ENCODE measurements at regions not wholly inside any gene's neighbourhood (a gene's known extent, or its start where the extent isn't known, plus 50 kb on each side); places are given as distances from the start of the nearest gene placed in this dataset.

GRCh38 chr6:112744827-112745226, 397.7 kb downstream of the RFPL4B start:
- no peak for TF ChIP-seq EP300 (IDR thresholded peaks at IDR 0.05)
- 56 to 61% (median 60%) methylated on average over 4 of the region's 4 CpGs for WGBS, 3 donors
- Histone ChIP-seq H3K27me3 (no peaks in the 10 kb centered on the region), H3K9me3 (no peaks in the 10 kb centered on the region), H3K4me3 (no peak overlapping the region), H3K4me1 (ENCODE audit: insufficient read depth) (no peaks in the 10 kb centered on the region), H3K27ac (no peak overlapping the region), H3K36me3 (no peaks in the 10 kb centered on the region)
- intact Hi-C loops (cut with DNase I), result no loop called here
- DNase-seq, result no peak

DNA sequence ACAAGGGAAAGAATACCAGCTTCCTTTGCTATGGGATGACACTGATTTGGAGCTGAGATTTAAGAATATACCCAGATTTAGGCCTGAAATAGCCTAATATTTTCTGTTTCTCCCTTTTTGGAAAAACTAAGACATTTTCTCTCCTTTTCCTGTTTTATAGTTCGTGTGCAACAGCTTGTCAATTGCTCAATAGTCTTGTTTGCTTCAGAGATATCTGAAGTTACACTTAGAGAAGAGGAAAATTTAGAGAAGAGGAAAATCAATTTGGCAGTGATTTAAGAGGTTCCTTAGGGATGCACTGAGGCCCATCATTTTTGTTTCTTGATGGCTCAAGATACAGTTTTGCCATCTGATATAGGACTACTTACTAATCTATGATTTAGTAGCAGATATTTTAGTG, 398.6 kb downstream of the RFPL4B start:
- Histone ChIP-seq H3K27ac (no peak overlapping the region), H3K27me3 (no peaks in the 10 kb centered on the region), H3K36me3 (no peaks in the 10 kb centered on the region), H3K4me1 (ENCODE audit: insufficient read depth) (no peaks in the 10 kb centered on the region), H3K9me3 (no peaks in the 10 kb centered on the region), H3K4me3 (no peak overlapping the region)
- intact Hi-C loops (cut with DNase I), result no loop called here
- TF ChIP-seq, protein P1, sequence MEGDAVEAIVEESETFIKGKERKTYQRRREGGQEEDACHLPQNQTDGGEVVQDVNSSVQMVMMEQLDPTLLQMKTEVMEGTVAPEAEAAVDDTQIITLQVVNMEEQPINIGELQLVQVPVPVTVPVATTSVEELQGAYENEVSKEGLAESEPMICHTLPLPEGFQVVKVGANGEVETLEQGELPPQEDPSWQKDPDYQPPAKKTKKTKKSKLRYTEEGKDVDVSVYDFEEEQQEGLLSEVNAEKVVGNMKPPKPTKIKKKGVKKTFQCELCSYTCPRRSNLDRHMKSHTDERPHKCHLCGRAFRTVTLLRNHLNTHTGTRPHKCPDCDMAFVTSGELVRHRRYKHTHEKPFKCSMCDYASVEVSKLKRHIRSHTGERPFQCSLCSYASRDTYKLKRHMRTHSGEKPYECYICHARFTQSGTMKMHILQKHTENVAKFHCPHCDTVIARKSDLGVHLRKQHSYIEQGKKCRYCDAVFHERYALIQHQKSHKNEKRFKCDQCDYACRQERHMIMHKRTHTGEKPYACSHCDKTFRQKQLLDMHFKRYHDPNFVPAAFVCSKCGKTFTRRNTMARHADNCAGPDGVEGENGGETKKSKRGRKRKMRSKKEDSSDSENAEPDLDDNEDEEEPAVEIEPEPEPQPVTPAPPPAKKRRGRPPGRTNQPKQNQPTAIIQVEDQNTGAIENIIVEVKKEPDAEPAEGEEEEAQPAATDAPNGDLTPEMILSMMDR (IDR thresholded peaks at IDR 0.05), result no peak
- no peak for TF ChIP-seq POLR2A (IDR thresholded peaks at IDR 0.05)
- TF ChIP-seq EP300 (IDR thresholded peaks at IDR 0.05), result no peak
- WGBS, 3 donors, result 27 to 57% (median 38%) methylated on average over 1 of the region's 1 CpG
- DNase-seq, result no peak

- H3K27ac ChIP-seq, result no peak overlapping the region
- no peaks in the 10 kb centered on the region for H3K36me3 ChIP-seq
- intact Hi-C loops (cut with DNase I), result no loop called here
- WGBS, 3 donors, result 96 to 97% (median 97%) methylated on average over 5 of the region's 5 CpGs
- no peaks in the 10 kb centered on the region for H3K4me1 ChIP-seq (ENCODE audit: insufficient read depth)
- TF ChIP-seq EP300 (IDR thresholded peaks at IDR 0.05) (no peak), POLR2A (IDR thresholded peaks at IDR 0.05) (no peak)
- TF ChIP-seq, protein P1 (IDR thresholded peaks at IDR 0.05), result no peak
- H3K9me3 ChIP-seq, result no peaks in the 10 kb centered on the region
- H3K4me3 ChIP-seq, result no peak overlapping the region
- no peak for DNase-seq
- no peaks in the 10 kb centered on the region for H3K27me3 ChIP-seq
Observed at GRCh38 chr6:112749673-112750072, 402.5 kb downstream of the RFPL4B start.

GRCh38 chr6:112752305-112752704, 405.2 kb downstream of the RFPL4B start:
- Histone ChIP-seq H3K36me3 (no peaks in the 10 kb centered on the region), H3K27me3 (no peaks in the 10 kb centered on the region), H3K4me1 (ENCODE audit: insufficient read depth) (no peaks in the 10 kb centered on the region), H3K9me3 (no peaks in the 10 kb centered on the region), H3K27ac (no peak overlapping the region), H3K4me3 (no peak overlapping the region)
- WGBS, 3 donors, result 90 to 91% (median 91%) methylated on average over 2 of the region's 2 CpGs
- intact Hi-C loops (cut with DNase I), result no loop called here
- no peak for DNase-seq
- no peak for TF ChIP-seq POLR2A (IDR thresholded peaks at IDR 0.05)
- TF ChIP-seq, protein P1 (IDR thresholded peaks at IDR 0.05), result no peak
- TF ChIP-seq EP300 (IDR thresholded peaks at IDR 0.05), result no peak

DNA sequence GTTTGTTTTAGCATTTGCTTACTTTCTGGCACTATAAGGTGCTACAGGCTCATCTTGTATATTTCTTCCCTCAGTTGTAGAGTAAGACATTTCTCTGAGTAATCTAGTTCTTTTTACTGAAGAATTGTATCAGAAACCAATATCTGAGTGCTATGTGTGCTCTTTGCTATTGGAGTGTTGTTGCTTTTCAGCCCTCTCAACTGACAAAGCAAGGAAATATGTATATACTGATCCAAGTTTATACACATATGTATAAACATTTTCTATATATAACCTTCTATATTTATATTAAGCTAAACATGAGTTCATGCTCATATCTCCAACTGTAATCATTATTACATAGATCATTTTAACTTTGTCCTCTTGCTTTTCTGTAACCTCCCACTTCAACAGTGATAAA, 405.7 kb downstream of the RFPL4B start:
- no peak for DNase-seq
- Histone ChIP-seq H3K27ac (no peak overlapping the region), H3K27me3 (no peaks in the 10 kb centered on the region), H3K36me3 (no peaks in the 10 kb centered on the region), H3K4me3 (no peak overlapping the region), H3K9me3 (no peaks in the 10 kb centered on the region), H3K4me1 (ENCODE audit: insufficient read depth) (no peaks in the 10 kb centered on the region)
- TF ChIP-seq EP300 (IDR thresholded peaks at IDR 0.05) (no peak), POLR2A (IDR thresholded peaks at IDR 0.05) (no peak)
- TF ChIP-seq, protein P1 (IDR thresholded peaks at IDR 0.05), result no peak
- intact Hi-C loops (cut with DNase I), result no loop called here

All from ovary (tissue), 7 donors.